Transverse colon (tissue), 4 donors: ENCODE measurements at regions not wholly inside any gene's neighbourhood (a gene's known extent, or its start where the extent isn't known, plus 50 kb on each side); places are given as distances from the start of the nearest gene placed in this dataset.
A peak's percentile ranks its signal among the peaks of the same experiment; 100 is the strongest.

Experiments
- DNase-seq: peaks from one replicate; pipeline ENCODE4 v3.0.0-alpha.2; 2019
- H3K27ac ChIP-seq, 4 donors: fragments of 200-600 bp; sonication (generic); 2 replicates each; pipeline ENCODE4 v1.5.1; 2016 to 2018; ENCODE audit warnings: inconsistent platforms in 4 of 4
- H3K27me3 ChIP-seq: fragments of 200-600 bp; sonication (generic); 2 replicates; pipeline ENCODE4 v1.5.1; 2017; ENCODE audit warnings: inconsistent platforms
- H3K36me3 ChIP-seq, 4 donors: fragments of 200-600 bp; sonication (generic); 2 replicates each; pipeline ENCODE4 v1.5.1; 2017 to 2019; ENCODE audit warnings: inconsistent platforms in 4 of 4
- H3K4me1 ChIP-seq, 4 donors: fragments of 200-600 bp; sonication (generic); 2 replicates each; pipeline ENCODE4 v1.5.1; 2017 to 2020; ENCODE audit warnings: inconsistent platforms in 4 of 4
- H3K4me3 ChIP-seq, 4 donors: fragments of 200-600 bp; sonication (generic); 1 replicate in 1 of 4; 2 replicates in 3 of 4; pipeline versions ENCODE4 v1.5.1 to v1.6.1; 2017 to 2019; ENCODE audit warnings: inconsistent platforms in 4 of 4
- H3K9me3 ChIP-seq, 2 donors: fragments of 200-600 bp; sonication (generic); 2 replicates each; pipeline ENCODE4 v1.5.1; 2017 to 2019; ENCODE audit warnings: inconsistent platforms in 2 of 2
- EP300 ChIP-seq: sonication (generic); formaldehyde crosslinking; IDR thresholded peaks from one replicate; pipeline ENCODE4 v1.6.1; 2017; ENCODE audit warnings: antibody characterized with exemption, low read depth
- POLR2A ChIP-seq: fragments of 450-650 bp; IDR thresholded peaks from one replicate; pipeline ENCODE4 v1.6.1; 2016; ENCODE audit warnings: antibody characterized with exemption, mild to moderate bottlenecking, moderate library complexity
- POLR2AphosphoS5 ChIP-seq, 3 donors: sonication (generic); formaldehyde crosslinking; IDR thresholded peaks; one replicate each; pipeline ENCODE4 v1.6.1; 2016; ENCODE audit warnings: antibody characterized with exemption in 3 of 3
- WGBS, 2 donors: methylation state at CpG; one replicate each; pipeline ENCODE4 v1.1.5; 2018; ENCODE audit warnings: low coverage in 1 of 2; 5-methylcytosine and 5-hydroxymethylcytosine counted together
- in situ Hi-C, 4 donors: fragments of 200-750 bp; cut with MboI; loops; one replicate each; pipeline versions ENCODE4 v1.15.0 to v1.15.1; 2017; ENCODE audit warnings: low sequenced_read_pairs in 3 of 4, low pct_ligation_motif_present in 1 of 4, low pct_unique_long_range_greater_than_20kb in 1 of 4
- intact Hi-C: fragments of 100-400 bp; cut with DNase I; formaldehyde crosslinking; loops from one replicate; pipeline ENCODE4 v1.15.1; 2023; ENCODE audit warnings: low total_unique reads
- TF ChIP-seq, protein P1 (sequence below), 5 experiments: fragments of 200-600 bp in 3 of 5; fragments of 450-650 bp in 2 of 5; sonication (generic) in 3 of 5; IDR thresholded peaks; 1 replicate in 2 of 5; 2 replicates in 3 of 5; pipeline ENCODE4 v1.5.1; 2016 to 2017; ENCODE audit warnings: antibody characterized with exemption in 5 of 5, inconsistent platforms in 3 of 5, mild to moderate bottlenecking in 2 of 5, moderate library complexity in 1 of 5

GRCh38 chr6:110035321-110035720 lies 57.2 kb downstream of the GPR6 start:
- intact Hi-C loops (loop anchor here (5.0 kb wide), 1 partner anchor 328 kb away; no protein-coding TSS in a partner anchor), in situ Hi-C loops (loop anchor here (10.0 to 25.0 kb wide), 5 partner anchors 331 to 623 kb away; no protein-coding TSS in a partner anchor)
- no peaks in the 10 kb centered on the region for H3K9me3 ChIP-seq
- no peaks in the 10 kb centered on the region for H3K36me3 ChIP-seq
- H3K27me3 ChIP-seq = no peaks in the 10 kb centered on the region
- H3K4me3 ChIP-seq = no peak overlapping the region
- peaks cover 0 to 15% (median 0%) of the 10 kb centered on the region in 4 donors for H3K4me1 ChIP-seq
- no peak for TF ChIP-seq EP300
- no peak for TF ChIP-seq POLR2A
- TF ChIP-seq, protein P1, sequence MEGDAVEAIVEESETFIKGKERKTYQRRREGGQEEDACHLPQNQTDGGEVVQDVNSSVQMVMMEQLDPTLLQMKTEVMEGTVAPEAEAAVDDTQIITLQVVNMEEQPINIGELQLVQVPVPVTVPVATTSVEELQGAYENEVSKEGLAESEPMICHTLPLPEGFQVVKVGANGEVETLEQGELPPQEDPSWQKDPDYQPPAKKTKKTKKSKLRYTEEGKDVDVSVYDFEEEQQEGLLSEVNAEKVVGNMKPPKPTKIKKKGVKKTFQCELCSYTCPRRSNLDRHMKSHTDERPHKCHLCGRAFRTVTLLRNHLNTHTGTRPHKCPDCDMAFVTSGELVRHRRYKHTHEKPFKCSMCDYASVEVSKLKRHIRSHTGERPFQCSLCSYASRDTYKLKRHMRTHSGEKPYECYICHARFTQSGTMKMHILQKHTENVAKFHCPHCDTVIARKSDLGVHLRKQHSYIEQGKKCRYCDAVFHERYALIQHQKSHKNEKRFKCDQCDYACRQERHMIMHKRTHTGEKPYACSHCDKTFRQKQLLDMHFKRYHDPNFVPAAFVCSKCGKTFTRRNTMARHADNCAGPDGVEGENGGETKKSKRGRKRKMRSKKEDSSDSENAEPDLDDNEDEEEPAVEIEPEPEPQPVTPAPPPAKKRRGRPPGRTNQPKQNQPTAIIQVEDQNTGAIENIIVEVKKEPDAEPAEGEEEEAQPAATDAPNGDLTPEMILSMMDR (IDR thresholded peaks at IDR 0.05) = no peak
- no peak for TF ChIP-seq POLR2AphosphoS5 (IDR thresholded peaks at IDR 0.05)
- WGBS, 2 donors = 81 to 93% methylated on average over 3 to 5 of the region's 5 CpGs
- no peak for DNase-seq
- H3K27ac ChIP-seq = no peak overlapping the region

- no peak for DNase-seq
- in situ Hi-C loops = loop anchor here (10.0 to 25.0 kb wide), 5 partner anchors 332 to 624 kb away; no protein-coding TSS in a partner anchor
- no peaks in the 10 kb centered on the region for H3K27me3 ChIP-seq
- H3K4me3 ChIP-seq = no peak overlapping the region
- no peaks in the 10 kb centered on the region for H3K9me3 ChIP-seq
- H3K4me1 ChIP-seq = peaks cover 0 to 16% (median 0%) of the 10 kb centered on the region in 4 donors
- intact Hi-C loops = loop anchor here (5.0 kb wide), 1 partner anchor 329 kb away; no protein-coding TSS in a partner anchor
- WGBS, 2 donors = 96 to 97% methylated on average over 7 to 10 of the region's 11 CpGs
- H3K27ac ChIP-seq = no peak overlapping the region
- no peaks in the 10 kb centered on the region for H3K36me3 ChIP-seq
- TF ChIP-seq EP300 (no peak), POLR2A (no peak), POLR2AphosphoS5 (IDR thresholded peaks at IDR 0.05) (no peak)
- TF ChIP-seq, protein P1 (IDR thresholded peaks at IDR 0.05) = no peak
Measured at GRCh38 chr6:110036408-110037302, 58.5 kb downstream of the GPR6 start.

- H3K27ac ChIP-seq = no peak overlapping the region
- intact Hi-C loops (loop anchor here (5.0 kb wide), 1 partner anchor 331 kb away; no protein-coding TSS in a partner anchor), in situ Hi-C loops (loop anchor here (10.0 to 25.0 kb wide), 5 partner anchors 333 to 626 kb away; no protein-coding TSS in a partner anchor)
- DNase-seq = no peak
- H3K27me3 ChIP-seq = no peaks in the 10 kb centered on the region
- 80 to 89% methylated on average over 5 to 9 of the region's 9 CpGs for WGBS, 2 donors
- H3K9me3 ChIP-seq = no peaks in the 10 kb centered on the region
- H3K4me3 ChIP-seq = no peak overlapping the region
- TF ChIP-seq EP300 = no peak
- no peak for TF ChIP-seq POLR2A
- TF ChIP-seq, protein P1 (IDR thresholded peaks at IDR 0.05) = no peak
- H3K36me3 ChIP-seq = no peaks in the 10 kb centered on the region
- H3K4me1 ChIP-seq = peaks cover 0 to 16% (median 0%) of the 10 kb centered on the region in 4 donors
Measured at GRCh38 chr6:110037726-110038295, 59.7 kb downstream of the GPR6 start.

DNA sequence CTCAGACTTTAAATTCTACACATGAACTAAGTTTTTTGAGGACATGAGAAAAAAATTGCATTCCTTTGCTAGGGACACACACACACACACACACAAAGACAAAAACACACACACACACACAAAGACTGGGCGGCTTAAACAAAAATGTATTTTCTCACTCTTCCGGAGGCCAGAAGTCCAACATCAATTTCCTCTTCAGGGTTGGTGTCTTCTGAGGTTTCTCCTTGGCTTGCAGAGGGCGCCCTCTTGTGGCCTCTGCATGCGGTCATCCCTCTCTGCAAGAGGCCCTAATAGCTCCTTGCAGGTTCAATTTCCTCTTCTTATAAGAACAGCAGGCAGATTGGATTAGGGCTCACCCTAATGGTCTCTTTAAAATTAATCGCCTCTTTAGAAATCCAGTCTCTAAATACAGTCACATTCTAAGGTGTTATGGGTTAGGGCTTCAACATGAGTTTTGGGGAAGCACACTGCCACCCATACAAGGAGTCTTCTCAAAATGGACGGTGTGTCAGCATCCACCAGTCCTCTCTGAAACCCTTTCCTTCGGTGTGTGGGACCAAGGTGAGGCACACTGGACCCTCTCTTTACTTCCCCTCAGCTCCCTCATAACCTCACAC lies 61.4 kb downstream of the GPR6 start:
- 0 to 4% methylated on average over 1 to 7 of the region's 7 CpGs for WGBS, 2 donors
- Histone ChIP-seq H3K36me3 (no peaks in the 10 kb centered on the region), H3K27me3 (no peaks in the 10 kb centered on the region), H3K4me1 (peaks cover 0 to 16% (median 0%) of the 10 kb centered on the region in 4 donors), H3K9me3 (no peaks in the 10 kb centered on the region), H3K27ac (peak overlapping the region in 3 of 4 donors; percentile 14 to 69 (median 41)), H3K4me3 (peak overlapping the region in 3 of 4 donors; percentile 4 to 51 (median 11))
- TF ChIP-seq POLR2AphosphoS5 (IDR thresholded peaks at IDR 0.05) = no peak
- TF ChIP-seq, protein P1 (IDR thresholded peaks at IDR 0.05) = peak; percentile 84 to 91 (median 86)
- no peak for TF ChIP-seq EP300
- DNase-seq = peak; percentile 92
- intact Hi-C loops (loop anchor here (5.0 kb wide), 1 partner anchor 332 kb away; no protein-coding TSS in a partner anchor), in situ Hi-C loops (loop anchor here (10.0 to 25.0 kb wide), 5 partner anchors 335 to 627 kb away; no protein-coding TSS in a partner anchor)
